ENCODE measurements at regions not wholly inside any gene's neighbourhood (a gene's known extent, or its start where the extent isn't known, plus 50 kb on each side); places are given as distances from the start of the nearest gene placed in this dataset.
"Not testable (repeated sequence)": the region's sequence is repeated elsewhere in the genome, so short reads cannot be mapped to it uniquely, and the experiment has no call there.

GRCh38 chr1:170789063-170789462 is 125.1 kb downstream of the PRRX1 start:
- DNase-seq: no peak

DNA sequence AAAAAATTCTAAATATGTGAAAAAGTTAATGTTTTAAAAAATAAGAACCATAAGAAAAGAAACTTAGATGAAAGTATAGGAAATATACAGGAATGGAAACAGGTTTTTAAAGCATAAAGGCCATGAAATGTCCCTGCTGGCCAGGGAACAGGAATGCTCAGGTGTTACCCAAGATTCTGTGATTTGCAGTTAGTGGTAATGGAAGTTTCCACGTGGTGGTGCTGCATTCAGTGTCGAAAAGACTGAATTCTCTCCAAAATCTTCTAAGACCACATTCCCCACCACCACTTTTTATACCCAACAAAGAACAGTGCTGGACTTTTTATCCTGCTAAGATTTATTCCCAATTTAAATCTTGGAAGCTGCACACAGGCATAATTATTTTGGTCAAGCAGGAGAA is 126.2 kb downstream of the PRRX1 start:
- no peak for DNase-seq

GRCh38 chr1:170790651-170791071 is 126.7 kb downstream of the PRRX1 start:
- peak; percentile 48 for DNase-seq

GRCh38 chr1:170791941-170792340 is 128.0 kb downstream of the PRRX1 start:
- peak; percentile 69 for DNase-seq

DNA sequence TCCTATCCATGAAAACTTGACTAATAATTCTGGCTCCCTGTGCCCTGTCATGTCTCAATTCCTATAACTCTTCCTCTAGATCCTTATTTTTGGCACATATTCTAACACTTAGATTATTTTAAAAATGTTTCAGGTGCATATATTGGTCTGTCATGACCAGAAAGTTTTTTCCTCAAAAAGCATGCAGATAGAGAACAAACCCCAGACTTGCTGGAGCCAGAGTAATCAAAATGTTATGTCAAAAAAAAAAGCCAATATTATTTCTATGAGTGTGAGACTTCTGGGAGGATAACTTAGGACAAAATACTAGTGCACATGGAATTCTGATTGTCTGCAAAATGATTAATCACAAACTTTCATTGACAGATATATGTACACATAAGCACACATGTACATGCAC is 135.1 kb upstream of the MROH9 start:
- peak; percentile 31 for DNase-seq

GRCh38 chr1:170800812-170801211 is 134.5 kb upstream of the MROH9 start:
- DNase-seq: no peak

GRCh38 chr1:170803711-170804110 is 131.6 kb upstream of the MROH9 start:
- DNase-seq: no peak

- no peak for DNase-seq
These were observed 130.9 kb upstream of the MROH9 start for GRCh38 chr1:170804419-170804818.

GRCh38 chr1:170804879-170805278 is 130.5 kb upstream of the MROH9 start:
- DNase-seq: no peak

- no peak for DNase-seq
These were observed 128.4 kb upstream of the MROH9 start for GRCh38 chr1:170806961-170807360.

DNA sequence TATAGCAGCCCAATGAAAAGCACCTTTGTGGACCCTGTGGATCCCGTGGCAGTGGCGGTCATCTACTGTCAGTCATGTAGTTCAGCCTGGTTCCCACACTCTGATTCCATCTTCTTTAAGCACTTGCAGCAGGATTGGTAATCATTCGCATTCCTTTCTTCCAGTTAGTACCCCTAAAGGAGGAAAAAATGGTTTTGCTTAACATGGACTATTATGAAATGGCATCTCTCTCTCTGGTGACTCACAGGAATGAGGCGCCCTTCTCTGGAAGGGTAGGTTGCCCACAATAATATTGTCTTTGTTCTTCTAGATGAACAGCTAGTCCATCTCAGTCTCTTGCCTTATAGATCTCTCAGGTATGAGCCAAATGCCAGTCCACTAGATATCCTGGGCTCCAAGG is 127.9 kb upstream of the MROH9 start:
- DNase-seq: peak; percentile 80

- no peak for DNase-seq
These were observed 127.0 kb upstream of the MROH9 start for GRCh38 chr1:170808216-170808885.

GRCh38 chr1:170811013-170811412 is 124.3 kb upstream of the MROH9 start:
- DNase-seq: not testable (repeated sequence)

DNA sequence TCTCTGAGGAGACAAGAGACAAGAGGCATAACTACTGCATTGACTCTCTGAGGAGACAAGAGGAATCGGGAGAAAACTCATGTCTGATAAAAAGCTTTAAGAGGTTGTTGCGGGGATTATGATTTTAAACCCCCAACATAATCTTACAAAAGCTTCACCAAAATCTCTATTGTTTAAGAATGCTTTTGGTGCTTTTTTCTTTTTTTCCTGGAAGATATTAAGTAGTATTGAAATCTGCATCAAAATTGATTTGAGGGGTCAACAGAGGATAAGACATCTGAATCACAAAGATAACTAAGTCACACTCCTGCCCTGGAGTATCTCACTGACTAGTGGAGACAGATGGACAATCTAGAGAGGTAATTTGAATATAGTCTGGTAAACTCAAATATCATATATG is 115.6 kb upstream of the MROH9 start:
- DNase-seq: no peak

DNA sequence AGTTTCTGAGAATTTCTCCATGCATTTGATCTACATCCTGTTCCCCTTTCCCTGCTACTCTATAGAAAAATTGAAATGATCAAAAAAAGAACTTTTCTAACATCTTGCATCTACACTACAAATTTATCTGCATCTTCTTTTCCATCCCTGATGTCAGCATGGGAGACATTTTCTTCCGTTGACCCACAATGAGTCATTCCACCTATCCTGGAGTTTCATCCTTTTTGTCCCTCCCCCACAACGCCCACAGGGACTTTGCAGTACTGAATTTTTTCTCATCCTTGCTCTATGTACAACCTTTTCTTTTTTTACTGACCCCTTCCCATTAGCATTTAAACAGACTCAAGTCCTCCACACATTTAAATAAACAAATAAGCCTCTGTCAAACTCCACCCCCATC is 112.2 kb upstream of the MROH9 start:
- DNase-seq: peak; percentile 21

- DNase-seq: no peak
These were observed 104.1 kb upstream of the MROH9 start for GRCh38 chr1:170831276-170831675.

DNA sequence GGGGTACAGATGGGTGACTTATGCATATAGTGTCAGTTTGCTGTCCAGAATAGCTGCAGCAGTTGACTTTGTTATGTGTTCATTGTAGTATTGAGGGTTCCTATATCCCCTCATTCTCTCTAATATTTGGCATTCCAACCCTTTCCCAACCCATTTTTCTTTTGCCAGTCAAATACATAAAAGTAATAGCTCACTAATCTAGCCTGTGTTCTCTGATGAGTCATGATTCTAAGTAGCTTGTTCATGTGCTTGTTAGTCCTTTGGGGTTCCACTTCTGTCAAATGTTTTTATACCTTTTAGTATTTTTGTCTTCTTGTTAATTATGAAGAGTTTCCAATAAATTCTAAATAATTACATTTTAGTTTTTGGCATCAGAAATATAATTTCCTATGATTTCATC is 99.2 kb upstream of the MROH9 start:
- peak; percentile 53 for DNase-seq

GRCh38 chr1:170840371-170840770 is 95.0 kb upstream of the MROH9 start:
- no peak for DNase-seq

DNA sequence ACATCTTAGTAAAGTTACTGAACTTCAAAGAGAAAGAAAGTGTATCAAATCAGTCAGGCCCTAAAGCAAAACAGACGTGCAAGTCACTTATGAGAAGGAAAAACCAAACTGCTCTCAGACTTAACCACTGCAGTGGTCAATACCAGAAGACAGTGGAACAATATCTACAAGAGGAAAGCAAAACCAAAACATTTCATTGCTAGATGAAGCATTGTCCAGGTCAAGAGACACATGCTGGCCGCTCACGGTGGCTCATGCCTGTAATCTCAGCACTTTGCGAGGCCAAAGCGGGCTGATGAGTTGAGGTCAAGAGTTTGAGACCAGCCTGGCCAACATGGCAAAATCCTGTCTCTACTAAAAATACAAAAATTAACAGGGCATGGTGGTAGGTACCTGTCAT is 82.0 kb upstream of the MROH9 start:
- DNase-seq: no peak

DNA sequence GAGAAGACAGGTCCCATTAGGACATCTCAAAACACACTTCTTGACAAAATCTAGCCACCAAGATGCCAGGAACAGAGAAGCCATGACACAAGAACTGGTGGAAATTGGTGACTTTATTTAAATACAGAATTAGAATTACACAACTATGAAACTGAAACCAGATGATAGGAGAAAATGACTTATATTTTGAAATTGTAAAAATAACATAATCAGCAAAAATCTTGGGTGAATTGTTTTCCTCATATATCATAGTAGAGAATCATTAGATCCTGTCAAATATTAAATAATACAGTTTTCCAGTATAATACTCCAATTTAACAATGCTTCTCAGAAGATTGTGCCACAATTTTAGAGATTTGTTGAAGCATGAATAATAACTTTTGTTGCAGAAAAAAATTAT is 81.5 kb upstream of the MROH9 start:
- no peak for DNase-seq

- no peak for DNase-seq
These were observed 80.7 kb upstream of the MROH9 start for GRCh38 chr1:170854677-170855076.

GRCh38 chr1:170856455-170856854 is 78.9 kb upstream of the MROH9 start:
- DNase-seq: no peak

GRCh38 chr1:170857955-170858354 is 77.4 kb upstream of the MROH9 start:
- DNase-seq: no peak

DNA sequence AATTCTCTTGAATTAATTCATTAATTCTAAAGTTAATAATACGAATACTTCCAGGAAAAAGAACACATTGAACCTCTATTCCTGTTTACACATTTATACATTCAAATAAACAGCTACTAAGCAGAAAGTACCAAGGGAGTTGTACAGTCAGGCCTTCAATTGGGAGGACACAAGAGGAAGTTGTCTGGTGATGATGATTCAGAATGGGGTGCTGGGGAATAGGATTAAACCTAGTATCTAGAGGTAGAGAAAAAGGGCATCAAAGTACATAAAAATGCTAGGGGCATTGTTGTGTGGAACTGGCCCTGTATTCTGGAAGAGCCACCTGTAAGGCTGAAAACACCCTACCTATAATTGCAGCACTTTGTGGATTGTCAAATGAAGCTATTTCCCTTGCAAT is 71.7 kb upstream of the MROH9 start:
- no peak for DNase-seq

- peak; percentile 45 for DNase-seq
These were observed 71.1 kb upstream of the MROH9 start for GRCh38 chr1:170864238-170864637.
